ENCODE measurements at regions not wholly inside any gene's neighbourhood (a gene's known extent, or its start where the extent isn't known, plus 50 kb on each side); places are given as distances from the start of the nearest gene placed in this dataset.

DNA sequence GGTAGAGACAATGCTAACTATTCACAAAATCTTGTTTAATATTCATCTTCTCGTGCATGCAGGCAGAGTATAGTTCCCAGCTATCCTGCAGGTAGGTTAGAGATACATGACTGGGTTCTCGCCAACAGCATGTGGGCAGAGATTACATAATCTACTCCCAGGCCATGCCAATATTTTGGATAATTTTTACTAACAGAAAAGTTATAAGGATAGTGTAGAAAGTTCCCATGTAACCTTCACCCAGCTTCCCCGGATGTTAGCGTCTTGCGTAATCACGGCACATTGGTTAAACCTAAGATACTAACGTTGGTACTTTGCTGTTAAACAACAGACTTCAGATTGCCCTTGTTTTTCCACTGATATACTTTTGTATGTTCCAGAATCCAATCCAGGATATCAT, 215.5 kb upstream of the LARGE1 start:
- TF ChIP-seq POLR2A (IDR thresholded peaks at IDR 0.05; ENCODE audit: low read length) (no peak), GATA1 (IDR thresholded peaks at IDR 0.05; ENCODE audit: low read depth, low read length) (no peak)
- no peak for DNase-seq

DNA sequence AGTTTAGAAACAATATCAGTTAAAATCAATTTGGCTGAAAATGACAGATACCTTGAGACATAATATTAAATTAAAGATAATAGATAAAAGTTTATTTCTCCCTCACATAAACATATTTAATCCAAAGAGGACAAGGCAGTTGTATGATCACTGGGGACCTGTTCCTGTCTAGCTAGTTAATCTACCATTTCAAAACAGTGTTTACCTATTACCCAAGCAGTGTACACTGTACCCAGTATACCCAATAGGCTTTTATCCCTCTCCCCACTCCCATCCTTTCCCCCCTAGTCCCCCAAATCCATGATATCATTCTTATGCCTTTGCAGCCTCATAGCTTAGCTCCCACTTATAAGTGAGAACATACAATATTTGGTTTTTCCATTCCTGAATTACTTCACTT, 229.7 kb upstream of the LARGE1 start:
- DNase-seq: no peak
- TF ChIP-seq GATA1 (IDR thresholded peaks at IDR 0.05; ENCODE audit: low read depth, low read length): no peak
- TF ChIP-seq POLR2A (IDR thresholded peaks at IDR 0.05; ENCODE audit: low read length): no peak

DNA sequence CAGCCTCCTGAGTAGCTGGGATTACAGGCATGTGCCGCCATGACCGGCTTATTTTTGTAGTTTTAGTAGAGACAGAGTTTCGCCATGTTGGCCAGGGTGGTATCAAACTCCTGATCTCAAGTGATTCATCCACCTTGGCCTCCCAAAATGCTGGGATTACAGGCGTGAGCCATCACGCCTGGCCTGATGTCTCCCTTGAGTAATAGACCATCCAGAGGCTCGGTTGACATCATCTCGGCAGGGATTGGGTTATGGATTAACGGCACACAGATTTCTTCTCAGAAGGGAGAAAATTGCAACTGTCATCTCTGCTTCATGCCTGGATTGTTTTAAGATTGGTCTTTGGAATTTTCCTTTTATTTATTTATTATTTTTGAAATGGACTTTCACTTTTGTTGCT, 239.2 kb upstream of the LARGE1 start:
- no peak for DNase-seq
- TF ChIP-seq GATA1 (IDR thresholded peaks at IDR 0.05; ENCODE audit: low read depth, low read length) (no peak), POLR2A (IDR thresholded peaks at IDR 0.05; ENCODE audit: low read length) (no peak)

DNA sequence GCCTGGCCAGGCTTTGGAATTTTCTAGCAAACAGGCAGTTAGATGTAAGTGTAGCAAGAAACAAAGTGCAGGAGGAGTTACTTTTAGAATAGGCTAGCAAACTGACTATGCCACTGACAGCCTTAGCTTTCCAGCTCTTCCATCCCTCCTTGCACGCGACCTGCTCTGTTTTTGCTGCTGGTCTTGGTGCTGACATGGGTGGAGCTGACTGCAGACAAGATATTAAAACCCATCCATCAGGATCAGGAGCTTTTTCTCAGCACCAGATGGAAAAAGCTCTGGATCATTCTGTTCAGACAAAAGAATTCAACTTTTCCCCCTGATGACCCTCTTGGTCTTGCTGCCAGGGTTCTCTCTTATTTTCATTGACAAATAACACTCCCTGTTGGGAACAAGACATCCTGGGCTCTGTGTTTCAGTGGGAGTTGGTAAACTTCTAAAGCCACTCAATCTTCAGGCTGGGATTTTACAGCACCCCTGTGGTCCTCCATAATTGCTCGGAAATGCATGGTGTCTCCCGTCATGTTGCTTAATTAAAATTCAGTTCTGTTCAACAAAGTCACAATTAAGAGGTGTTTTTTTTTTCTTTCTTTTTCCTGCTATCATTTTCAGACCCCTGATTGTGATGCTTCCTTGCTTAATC, 240.0 kb upstream of the LARGE1 start:
- DNase-seq: no peak
- no peak for TF ChIP-seq POLR2A (IDR thresholded peaks at IDR 0.05; ENCODE audit: low read length)
- TF ChIP-seq GATA1 (IDR thresholded peaks at IDR 0.05; ENCODE audit: low read depth, low read length): no peak

DNA sequence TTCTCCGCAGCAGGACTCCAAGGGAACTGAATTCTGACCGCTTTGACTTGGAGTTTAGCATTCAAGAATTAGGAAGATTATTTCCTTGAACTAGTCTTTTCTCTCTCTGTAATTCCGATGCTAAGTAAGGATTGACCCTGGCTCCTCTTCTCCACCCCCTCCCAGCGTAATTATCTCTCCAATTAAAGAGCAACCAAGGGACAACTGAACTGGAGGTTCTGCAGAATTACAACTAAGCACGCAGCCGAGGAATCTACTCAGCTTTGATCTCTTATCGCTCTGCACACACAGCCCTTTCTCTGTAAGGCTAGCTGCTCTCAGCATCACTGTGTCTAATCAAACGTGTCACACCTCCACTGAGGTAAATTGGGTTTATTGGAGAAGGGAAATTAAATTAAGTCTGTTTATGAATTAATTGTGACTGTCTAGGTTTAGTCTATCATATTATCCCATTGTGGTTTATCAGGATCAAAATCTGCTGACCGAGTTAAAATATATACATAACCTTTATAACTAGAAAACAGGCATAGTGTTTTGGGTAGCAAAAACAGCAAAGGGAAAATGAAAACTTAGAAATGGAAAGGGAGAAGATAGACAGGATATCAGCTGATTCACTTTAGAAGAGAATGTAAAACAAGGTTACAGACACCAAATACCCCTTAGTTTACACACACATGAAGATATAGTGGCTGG, 241.3 kb upstream of the LARGE1 start:
- DNase-seq: no peak
- TF ChIP-seq GATA1 (IDR thresholded peaks at IDR 0.05; ENCODE audit: low read depth, low read length) (no peak), POLR2A (IDR thresholded peaks at IDR 0.05; ENCODE audit: low read length) (no peak)

DNA sequence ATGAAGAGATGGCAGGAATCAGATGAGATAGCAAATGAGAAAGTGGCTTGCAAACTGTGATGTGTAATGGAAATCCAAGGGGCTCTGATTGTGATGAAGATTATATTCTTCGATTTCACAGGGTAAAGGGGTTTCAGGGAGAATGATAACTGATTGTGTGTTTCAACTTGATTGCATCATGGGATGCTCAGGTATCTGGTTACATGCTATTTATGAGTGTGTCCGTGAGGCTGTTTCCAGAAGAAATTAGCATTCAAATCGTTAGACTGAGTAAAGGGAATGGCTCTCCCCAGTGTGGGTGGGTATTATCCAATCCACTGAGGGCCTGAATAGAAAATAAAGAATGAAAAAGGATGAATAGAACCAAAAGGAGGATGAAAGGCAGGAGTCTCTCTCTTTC, 278.7 kb upstream of the LARGE1 start:
- no peak for DNase-seq
- no peak for TF ChIP-seq POLR2A (IDR thresholded peaks at IDR 0.05; ENCODE audit: low read length)
- no peak for TF ChIP-seq GATA1 (IDR thresholded peaks at IDR 0.05; ENCODE audit: low read depth, low read length)

DNA sequence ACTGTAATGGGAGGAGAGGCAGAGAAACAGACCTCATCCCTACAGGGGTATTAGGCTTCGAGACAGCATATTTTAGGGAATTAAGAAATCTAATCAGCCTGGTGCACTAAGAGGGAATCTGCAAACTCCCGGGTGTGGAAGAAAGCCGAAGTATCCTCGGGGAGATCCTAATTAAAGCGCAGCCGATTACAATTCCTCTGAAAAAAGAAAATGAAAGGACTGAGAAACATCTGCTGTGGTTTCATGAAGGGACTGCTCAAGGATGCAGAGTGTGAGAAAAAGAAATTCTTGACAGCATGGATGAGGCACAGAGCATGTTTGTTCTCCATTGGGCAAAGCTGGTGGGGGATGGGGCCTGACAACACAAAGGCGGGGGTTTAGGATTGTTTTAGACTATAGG, 290.0 kb upstream of the LARGE1 start:
- no peak for DNase-seq
- TF ChIP-seq GATA1 (IDR thresholded peaks at IDR 0.05; ENCODE audit: low read depth, low read length): no peak

DNA sequence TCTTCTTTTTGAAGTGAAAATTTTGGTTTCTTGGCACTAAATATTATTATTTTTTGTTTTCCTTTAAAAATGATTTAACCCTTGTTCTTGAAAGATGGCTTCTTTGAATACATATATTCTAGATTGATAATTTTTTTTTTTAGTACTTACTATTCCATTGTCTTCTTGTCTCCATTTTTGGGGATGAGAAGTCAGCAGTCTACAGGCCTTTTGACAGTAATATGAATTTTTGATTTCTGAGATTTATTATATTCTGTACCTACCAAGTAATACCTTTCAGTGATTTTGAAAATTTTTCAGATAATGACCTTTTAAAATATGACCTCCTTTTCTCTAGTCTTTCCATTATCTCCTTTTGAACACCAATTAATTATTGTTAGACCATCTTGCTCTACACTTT, 294.1 kb upstream of the LARGE1 start:
- DNase-seq: no peak
- TF ChIP-seq GATA1 (IDR thresholded peaks at IDR 0.05; ENCODE audit: low read depth, low read length) (no peak), POLR2A (IDR thresholded peaks at IDR 0.05; ENCODE audit: low read length) (no peak)

DNA sequence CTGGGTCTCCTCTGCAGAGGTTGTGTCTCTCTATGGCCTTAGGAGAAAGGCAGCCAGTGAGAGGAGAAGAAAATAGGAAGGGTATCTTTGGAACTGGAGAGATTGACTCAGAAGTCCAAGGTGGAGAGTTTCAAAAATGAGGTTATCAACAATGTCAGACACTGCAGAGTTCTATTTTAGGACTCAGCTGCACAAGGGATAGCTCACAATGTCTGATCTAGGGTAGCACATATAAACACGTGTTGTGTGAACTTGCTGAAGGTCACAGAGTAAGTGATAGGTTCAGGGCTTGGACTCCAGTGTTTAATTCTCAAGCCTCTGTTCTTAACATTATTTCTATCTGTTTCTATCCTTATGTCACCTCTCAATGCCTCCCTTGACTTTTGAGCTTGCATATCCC, 305.0 kb upstream of the LARGE1 start:
- DNase-seq: no peak
- TF ChIP-seq POLR2A (IDR thresholded peaks at IDR 0.05; ENCODE audit: low read length) (no peak), GATA1 (IDR thresholded peaks at IDR 0.05; ENCODE audit: low read depth, low read length) (no peak)

DNA sequence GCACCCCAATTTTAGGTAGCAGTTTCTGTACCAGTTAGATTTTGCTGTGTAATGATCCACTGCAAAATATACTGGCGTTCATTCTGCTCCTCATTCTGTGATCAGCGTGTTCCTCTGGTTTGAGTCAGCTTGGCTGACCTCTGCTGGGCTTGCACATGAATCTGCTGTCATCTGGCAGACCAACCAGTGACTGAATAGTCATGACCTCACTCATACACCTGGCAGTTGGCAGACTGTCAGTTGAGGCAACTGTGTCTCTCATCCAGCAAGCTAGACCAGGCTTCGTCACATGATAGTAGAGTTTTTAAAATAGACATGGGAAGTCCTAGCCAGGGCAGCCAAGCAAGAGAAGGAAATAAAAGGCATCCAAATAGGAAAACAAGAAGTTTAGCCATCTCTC, 316.3 kb upstream of the LARGE1 start:
- DNase-seq: no peak
- no peak for TF ChIP-seq POLR2A (IDR thresholded peaks at IDR 0.05; ENCODE audit: low read length)
- TF ChIP-seq GATA1 (IDR thresholded peaks at IDR 0.05; ENCODE audit: low read depth, low read length): no peak

DNA sequence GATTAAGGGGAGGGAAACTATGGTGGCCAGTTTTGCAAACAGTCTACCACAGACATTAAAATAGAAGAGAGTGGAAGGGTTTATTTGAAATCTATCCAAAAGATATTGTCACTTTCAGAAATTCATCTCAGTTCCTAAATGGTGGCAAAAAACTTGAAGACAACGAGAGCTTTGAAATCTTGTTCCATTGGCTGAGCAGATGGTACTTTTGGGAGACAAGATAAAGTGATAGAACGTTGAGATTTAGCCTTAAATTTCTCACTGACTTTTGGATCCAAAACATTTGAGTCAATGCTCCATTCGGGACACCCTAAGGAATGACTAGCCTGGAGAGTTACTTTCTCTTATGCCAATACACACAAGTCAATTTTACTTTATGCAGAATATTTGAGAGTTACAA, 319.1 kb upstream of the LARGE1 start:
- DNase-seq: no peak
- TF ChIP-seq GATA1 (IDR thresholded peaks at IDR 0.05; ENCODE audit: low read depth, low read length): no peak
- no peak for TF ChIP-seq POLR2A (IDR thresholded peaks at IDR 0.05; ENCODE audit: low read length)

DNA sequence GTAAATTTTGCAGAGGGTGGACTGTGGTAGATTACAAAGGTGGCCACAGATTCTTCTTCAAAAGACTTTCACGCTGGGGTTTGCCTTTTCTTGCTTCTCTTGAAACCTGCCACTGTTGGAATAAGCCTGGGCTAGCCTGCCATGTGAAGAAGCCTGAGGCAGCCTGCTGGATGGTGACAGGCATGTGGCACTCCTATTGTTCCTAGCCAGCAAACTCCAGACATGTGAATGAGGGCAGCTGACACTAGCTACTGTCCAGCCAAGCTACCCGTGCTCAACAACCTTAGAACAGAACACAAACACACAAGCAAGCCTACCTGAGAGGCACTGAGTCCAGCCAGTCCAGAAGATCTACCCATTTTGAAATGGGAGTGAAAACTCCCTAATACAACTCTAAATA, 322.7 kb upstream of the LARGE1 start:
- TF ChIP-seq GATA1 (IDR thresholded peaks at IDR 0.05; ENCODE audit: low read depth, low read length) (no peak), POLR2A (IDR thresholded peaks at IDR 0.05; ENCODE audit: low read length) (no peak)
- DNase-seq: no peak

DNA sequence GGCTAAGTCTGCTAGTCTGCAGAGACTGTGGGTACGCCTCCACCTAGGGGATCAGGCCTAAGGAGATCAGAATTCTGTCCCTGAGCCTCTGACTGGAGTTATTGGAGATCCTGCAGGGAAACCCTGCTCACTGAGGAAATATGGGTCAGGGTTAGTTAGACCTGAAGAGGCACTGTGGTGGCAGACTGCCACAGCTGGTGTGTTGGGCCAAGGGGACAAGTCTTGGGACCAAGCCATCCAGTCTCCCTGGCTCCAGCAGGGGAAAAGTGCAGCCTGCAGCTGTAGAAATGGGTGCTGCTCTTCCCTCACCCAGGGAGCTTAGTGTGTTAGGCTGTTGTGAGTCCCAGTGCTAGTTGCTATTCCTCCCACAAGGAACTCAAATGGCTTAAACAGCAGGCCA, 334.8 kb upstream of the LARGE1 start:
- TF ChIP-seq POLR2A (IDR thresholded peaks at IDR 0.05; ENCODE audit: low read length) (no peak), GATA1 (IDR thresholded peaks at IDR 0.05; ENCODE audit: low read depth, low read length) (no peak)
- DNase-seq: no peak

DNA sequence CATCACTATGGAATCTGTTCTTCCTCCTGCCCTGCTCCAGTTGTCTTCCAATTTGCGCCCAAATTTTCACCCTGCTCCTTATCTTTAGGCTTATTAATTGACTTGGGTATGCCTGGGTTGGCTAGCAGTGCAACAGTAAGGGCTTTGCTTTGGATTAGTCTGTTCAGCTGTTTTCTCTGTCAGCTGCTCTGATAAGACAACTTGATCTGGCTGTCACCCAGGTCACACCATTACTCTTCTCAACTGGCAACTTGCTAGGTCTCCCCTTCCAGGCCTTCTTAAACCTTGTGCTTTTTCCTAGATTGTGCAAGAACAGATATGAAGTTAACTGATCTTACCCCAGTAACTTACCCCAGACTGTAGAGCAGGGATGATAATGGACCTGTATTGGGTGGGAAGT, 357.8 kb upstream of the LARGE1 start:
- DNase-seq: no peak
- TF ChIP-seq POLR2A (IDR thresholded peaks at IDR 0.05; ENCODE audit: low read length) (no peak), GATA1 (IDR thresholded peaks at IDR 0.05; ENCODE audit: low read depth, low read length) (no peak)

DNA sequence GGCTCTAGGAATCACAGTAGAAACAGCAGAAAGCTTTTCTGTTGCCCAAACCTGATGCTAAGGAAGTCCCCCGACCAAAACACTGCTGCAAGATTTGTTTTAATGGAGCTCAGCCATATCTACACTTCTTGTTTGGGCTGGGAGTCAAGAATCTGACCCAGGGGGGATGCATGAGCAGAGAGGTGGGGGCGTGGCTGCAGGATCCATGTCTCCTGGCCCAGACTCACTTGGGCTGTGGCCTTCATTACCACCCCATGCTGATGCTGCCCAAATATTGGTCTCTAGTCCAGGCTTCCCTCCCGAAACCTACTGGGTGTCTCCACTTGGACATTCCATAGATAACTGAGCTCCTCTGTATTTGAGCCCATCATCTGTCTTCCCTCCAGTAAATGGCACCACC, 361.5 kb upstream of the LARGE1 start:
- no peak for DNase-seq
- TF ChIP-seq POLR2A (IDR thresholded peaks at IDR 0.05; ENCODE audit: low read length): no peak
- no peak for TF ChIP-seq GATA1 (IDR thresholded peaks at IDR 0.05; ENCODE audit: low read depth, low read length)

All from erythroblast (primary cell).